BJ (cell line): ENCODE measurements at regions not wholly inside any gene's neighbourhood (a gene's known extent, or its start where the extent isn't known, plus 50 kb on each side); places are given as distances from the start of the nearest gene placed in this dataset.
"Not testable (repeated sequence)": the region's sequence is repeated elsewhere in the genome, so short reads cannot be mapped to it uniquely, and the experiment has no call there.

Source experiments
- CTCF ChIA-PET: fragments of 350-600 bp; formaldehyde crosslinking; extraction: SDS; loops from one replicate; lab custom pipeline; 2021; ENCODE audit warnings: antibody characterized with exemption, inconsistent platforms; lab: Yijun Ruan, JAX
- POLR2A ChIA-PET: fragments of 300-600 bp; sonication (Branson Sonifier 250); formaldehyde crosslinking; extraction: SDS; loops from one replicate; lab custom pipeline; 2021; ENCODE audit warnings: antibody characterized with exemption; lab: Charles Lee
- DNase-seq: peaks from one replicate; pipeline ENCODE4 v3.0.0-alpha.2; 2011; ENCODE audit warnings: low read depth
- H3K27me3 ChIP-seq: 2 replicates; pipeline ENCODE4 v1.6.0; 2011; ENCODE audit warnings: low read length; ENCODE audit not compliant: control insufficient read depth, insufficient read depth
- H3K36me3 ChIP-seq: 2 replicates; pipeline ENCODE4 v1.5.1; 2011; ENCODE audit warnings: low read length; ENCODE audit not compliant: control insufficient read depth, insufficient read depth
- H3K4me3 ChIP-seq: 2 replicates; pipeline ENCODE4 v1.5.1; 2011; ENCODE audit warnings: low read depth, mild to moderate bottlenecking, control low read depth, low read length
- TF ChIP-seq, protein P1 (sequence below): IDR thresholded peaks from 2 replicates; pipeline ENCODE4 v1.5.1; 2011; ENCODE audit warnings: low read depth, mild to moderate bottlenecking, control low read depth, inconsistent platforms, low read length, moderate library complexity; ENCODE audit not compliant: insufficient read depth

DNA sequence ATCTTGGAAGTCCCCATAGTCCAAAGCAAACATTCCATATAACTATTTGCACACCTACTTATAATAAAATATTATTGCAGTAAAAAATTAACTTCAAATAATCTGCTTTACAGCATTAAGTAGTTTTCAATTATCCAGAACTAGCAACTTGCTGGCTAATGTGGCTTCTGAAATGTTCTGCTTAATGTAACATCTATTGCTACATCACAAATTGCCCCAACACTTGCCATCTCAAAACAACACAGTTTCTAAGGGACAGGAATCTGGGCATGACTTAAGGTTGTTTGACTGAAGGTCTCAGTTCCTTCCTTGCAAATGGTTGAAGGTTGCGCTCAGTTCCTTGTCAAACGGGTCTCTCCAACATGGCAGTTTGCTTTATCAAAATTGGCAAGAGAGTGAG, 378.5 kb upstream of the SEMA3C start:
- Histone ChIP-seq H3K36me3 (no peaks in the 10 kb centered on the region; the same call in 1 of the 2 replicates), H3K27me3 (peaks cover 6% of the 10 kb centered on the region), H3K4me3 (no peak overlapping the region)
- ChIA-PET CTCF (no interaction called here), POLR2A (no interaction called here)
- no peak for DNase-seq
- TF ChIP-seq, protein P1, sequence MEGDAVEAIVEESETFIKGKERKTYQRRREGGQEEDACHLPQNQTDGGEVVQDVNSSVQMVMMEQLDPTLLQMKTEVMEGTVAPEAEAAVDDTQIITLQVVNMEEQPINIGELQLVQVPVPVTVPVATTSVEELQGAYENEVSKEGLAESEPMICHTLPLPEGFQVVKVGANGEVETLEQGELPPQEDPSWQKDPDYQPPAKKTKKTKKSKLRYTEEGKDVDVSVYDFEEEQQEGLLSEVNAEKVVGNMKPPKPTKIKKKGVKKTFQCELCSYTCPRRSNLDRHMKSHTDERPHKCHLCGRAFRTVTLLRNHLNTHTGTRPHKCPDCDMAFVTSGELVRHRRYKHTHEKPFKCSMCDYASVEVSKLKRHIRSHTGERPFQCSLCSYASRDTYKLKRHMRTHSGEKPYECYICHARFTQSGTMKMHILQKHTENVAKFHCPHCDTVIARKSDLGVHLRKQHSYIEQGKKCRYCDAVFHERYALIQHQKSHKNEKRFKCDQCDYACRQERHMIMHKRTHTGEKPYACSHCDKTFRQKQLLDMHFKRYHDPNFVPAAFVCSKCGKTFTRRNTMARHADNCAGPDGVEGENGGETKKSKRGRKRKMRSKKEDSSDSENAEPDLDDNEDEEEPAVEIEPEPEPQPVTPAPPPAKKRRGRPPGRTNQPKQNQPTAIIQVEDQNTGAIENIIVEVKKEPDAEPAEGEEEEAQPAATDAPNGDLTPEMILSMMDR = no peak

- H3K4me3 ChIP-seq = no peak overlapping the region
- ChIA-PET CTCF (no interaction called here), POLR2A (no interaction called here)
- DNase-seq = no peak
- H3K36me3 ChIP-seq = no peaks in the 10 kb centered on the region; the same call in 1 of the 2 replicates
- TF ChIP-seq, protein P1 = no peak
- peaks cover 6% of the 10 kb centered on the region for H3K27me3 ChIP-seq
These were observed 377.9 kb upstream of the SEMA3C start for GRCh38 chr7:81296726-81297125.

GRCh38 chr7:81294897-81295515, 376.2 kb upstream of the SEMA3C start:
- DNase-seq = no peak
- CTCF ChIA-PET = interaction anchor here (0.6 to 0.9 kb wide), 2 partner anchors 9 to 164 kb away, joined by 3 to 4 read pairs; no protein-coding TSS in a partner anchor
- POLR2A ChIA-PET = no interaction called here
- Histone ChIP-seq H3K27me3 (peaks cover 6% of the 10 kb centered on the region), H3K36me3 (no peaks in the 10 kb centered on the region; the same call in 1 of the 2 replicates), H3K4me3 (no peak overlapping the region)
- TF ChIP-seq, protein P1 = no peak

GRCh38 chr7:81293806-81294205, 375.0 kb upstream of the SEMA3C start:
- H3K36me3 ChIP-seq = no peaks in the 10 kb centered on the region; the same call in 1 of the 2 replicates
- no peak for DNase-seq
- POLR2A ChIA-PET = no interaction called here
- TF ChIP-seq, protein P1 = no peak
- H3K27me3 ChIP-seq = peaks cover 6% of the 10 kb centered on the region
- CTCF ChIA-PET = no interaction called here
- H3K4me3 ChIP-seq = no peak overlapping the region

- DNase-seq, POLR2A ChIA-PET, H3K27me3 ChIP-seq, H3K36me3 ChIP-seq, H3K4me3 ChIP-seq: not testable (repeated sequence)
- CTCF ChIA-PET = interaction anchor here (1.4 kb wide), 1 partner anchor 9 kb away, joined by 4 read pairs; no protein-coding TSS in a partner anchor
These were observed 367.9 kb upstream of the SEMA3C start for GRCh38 chr7:81286754-81287153.
